ENCODE measurements at regions not wholly inside any gene's neighbourhood (a gene's known extent, or its start where the extent isn't known, plus 50 kb on each side); places are given as distances from the start of the nearest gene placed in this dataset.

- Histone ChIP-seq H3K27me3 (replicated peaks in 1 of 4; ENCODE audit: control extremely low read depth in 1 of 4, control insufficient read depth in 3 of 4, insufficient read depth in 4 of 4, low read length in 3 of 4) (no peaks in the 10 kb centered on the region), H3K9ac (ENCODE audit: low read length) (no peak overlapping the region), H4K20me1 (ENCODE audit: control insufficient read depth, insufficient read depth, low read length, poor library complexity, severe bottlenecking) (no peaks in the 10 kb centered on the region), H3K27ac (ENCODE audit: low read length in 2 of 2) (no peak overlapping the region), H3K79me2 (ENCODE audit: control insufficient read depth, insufficient read depth, low read length) (no peaks in the 10 kb centered on the region), H3K4me3 (ENCODE audit: control extremely low read depth in 1 of 5, extremely low read depth in 1 of 5, insufficient read depth in 1 of 5, low read depth in 2 of 5, low read length in 4 of 5) (no peak overlapping the region), H3K9me3 (ENCODE audit: control extremely low read depth in 1 of 3, control insufficient read depth in 2 of 3, insufficient read depth in 1 of 3, low read length in 2 of 3) (no peaks in the 10 kb centered on the region), H3K36me3 (replicated peaks in 1 of 2; ENCODE audit: control extremely low read depth in 1 of 2, control insufficient read depth in 1 of 2, extremely low read depth in 1 of 2, insufficient read depth in 2 of 2, low read length in 1 of 2) (no peaks in the 10 kb centered on the region), H3K4me2 (replicated peaks; ENCODE audit: low read depth, low read length, poor library complexity, severe bottlenecking) (no peak overlapping the region), H3K4me1 (ENCODE audit: control insufficient read depth in 2 of 2, insufficient read depth in 2 of 2, low read length in 2 of 2) (no peaks in the 10 kb centered on the region), H2AFZ (ENCODE audit: insufficient read depth, low read depth, low read length, poor library complexity, severe bottlenecking) (no peak overlapping the region)
- Mint-ChIP-seq H3K27ac (no peak overlapping the region), H3K27me3 (peaks cover 19% of the 10 kb centered on the region), H3K4me3 (no peak overlapping the region), H3K9me3 (ENCODE audit: insufficient read depth) (no peaks in the 10 kb centered on the region), H3K4me1 (no peaks in the 10 kb centered on the region)
- no peak for DNase-seq
- no peak for ATAC-seq (ENCODE audit: low read depth)
- ChIA-PET CTCF (no interaction called here), POLR2A (no interaction called here)
- intact Hi-C loops (cut with micrococcal nuclease), result no loop called here
- TF ChIP-seq EZH2 (IDR thresholded peaks at IDR 0.05; ENCODE audit: borderline replicate concordance, insufficient read depth, low read depth, low read length, poor library complexity, severe bottlenecking) (no peak), CTCF (IDR thresholded peaks at IDR 0.05) (no peak)
Observed at GRCh38 chr7:20479706-20480105, 135.8 kb upstream of the ABCB5 start.

- Mint-ChIP-seq H3K27me3 (peaks cover 16% of the 10 kb centered on the region), H3K4me3 (no peak overlapping the region), H3K9me3 (ENCODE audit: insufficient read depth) (no peaks in the 10 kb centered on the region), H3K4me1 (no peaks in the 10 kb centered on the region), H3K27ac (no peak overlapping the region)
- ChIA-PET CTCF (no interaction called here), POLR2A (no interaction called here)
- H3K27ac ChIP-seq (ENCODE audit: low read length in 2 of 2), result no peak overlapping the region
- H2AFZ ChIP-seq (ENCODE audit: insufficient read depth, low read depth, low read length, poor library complexity, severe bottlenecking), result no peak overlapping the region
- no peak overlapping the region for H3K4me3 ChIP-seq (ENCODE audit: control extremely low read depth in 1 of 5, extremely low read depth in 1 of 5, insufficient read depth in 1 of 5, low read depth in 2 of 5, low read length in 4 of 5)
- intact Hi-C loops (cut with micrococcal nuclease), result no loop called here
- H3K27me3 ChIP-seq (replicated peaks in 1 of 4; ENCODE audit: control extremely low read depth in 1 of 4, control insufficient read depth in 3 of 4, insufficient read depth in 4 of 4, low read length in 3 of 4), result no peaks in the 10 kb centered on the region
- no peaks in the 10 kb centered on the region for H3K4me1 ChIP-seq (ENCODE audit: control insufficient read depth in 2 of 2, insufficient read depth in 2 of 2, low read length in 2 of 2)
- WGBS (ENCODE audit: insufficient coverage), result no CpG with 5 or more reads among the region's 2 CpGs
- no peaks in the 10 kb centered on the region for H4K20me1 ChIP-seq (ENCODE audit: control insufficient read depth, insufficient read depth, low read length, poor library complexity, severe bottlenecking)
- no peak for TF ChIP-seq CTCF (IDR thresholded peaks at IDR 0.05)
- TF ChIP-seq EZH2 (IDR thresholded peaks at IDR 0.05; ENCODE audit: borderline replicate concordance, insufficient read depth, low read depth, low read length, poor library complexity, severe bottlenecking), result no peak
- H3K9me3 ChIP-seq (ENCODE audit: control extremely low read depth in 1 of 3, control insufficient read depth in 2 of 3, insufficient read depth in 1 of 3, low read length in 2 of 3), result peaks cover 0 to 11% (median 0%) of the 10 kb centered on the region in 3 donors
- H3K79me2 ChIP-seq (ENCODE audit: control insufficient read depth, insufficient read depth, low read length), result no peaks in the 10 kb centered on the region
- no peak for ATAC-seq (ENCODE audit: low read depth)
- no peak overlapping the region for H3K4me2 ChIP-seq (replicated peaks; ENCODE audit: low read depth, low read length, poor library complexity, severe bottlenecking)
- H3K36me3 ChIP-seq (replicated peaks in 1 of 2; ENCODE audit: control extremely low read depth in 1 of 2, control insufficient read depth in 1 of 2, extremely low read depth in 1 of 2, insufficient read depth in 2 of 2, low read length in 1 of 2), result no peaks in the 10 kb centered on the region
- no peak for DNase-seq
- H3K9ac ChIP-seq (ENCODE audit: low read length), result no peak overlapping the region
Observed at GRCh38 chr7:20482071-20482470, 133.4 kb upstream of the ABCB5 start.
